Activated naive CD8-positive, alpha-beta T cell treated with anti-CD3 and anti-CD28 coated beads, Interleukin-2, amount 50 U/mL, for 24 hours (primary cell): ENCODE measurements at regions not wholly inside any gene's neighbourhood (a gene's known extent, or its start where the extent isn't known, plus 50 kb on each side); places are given as distances from the start of the nearest gene placed in this dataset.

Source experiments
- ATAC-seq: fragments of 150-1000 bp; cut with Tn5 transposase; one replicate; pipeline ENCODE4 v1.10.0; 2021
- DNase-seq: peaks from one replicate; pipeline ENCODE4 v3.0.0; 2021
- H3K27ac Mint-ChIP-seq: one replicate; pipeline ENCODE4 v1.8.0; 2021; ENCODE audit warnings: mild to moderate bottlenecking, mixed read lengths
- H3K27me3 Mint-ChIP-seq: one replicate; pipeline ENCODE4 v1.8.0; 2021; ENCODE audit warnings: mixed read lengths
- H3K36me3 Mint-ChIP-seq: one replicate; pipeline ENCODE4 v1.8.0; 2021; ENCODE audit warnings: low read depth, mixed read lengths
- H3K4me1 Mint-ChIP-seq: one replicate; pipeline ENCODE4 v1.8.0; 2021; ENCODE audit warnings: mixed read lengths
- H3K4me3 Mint-ChIP-seq: one replicate; pipeline ENCODE4 v1.8.0; 2021; ENCODE audit warnings: mild to moderate bottlenecking, moderate library complexity, mixed read lengths
- H3K9me3 Mint-ChIP-seq: one replicate; pipeline ENCODE4 v1.8.0; 2021; ENCODE audit warnings: mixed read lengths

GRCh38 chr1:234732671-234733390, 122.9 kb upstream of the IRF2BP2 start:
- DNase-seq (no peak), ATAC-seq (no peak)
- H3K4me1 Mint-ChIP-seq: peaks cover 57% of the 10 kb centered on the region
- peak overlapping the region; percentile 53 for H3K27ac Mint-ChIP-seq
- no peaks in the 10 kb centered on the region for H3K9me3 Mint-ChIP-seq
- no peaks in the 10 kb centered on the region for H3K36me3 Mint-ChIP-seq
- no peaks in the 10 kb centered on the region for H3K27me3 Mint-ChIP-seq
- no peak overlapping the region for H3K4me3 Mint-ChIP-seq

- H3K4me1 Mint-ChIP-seq: peaks cover 62% of the 10 kb centered on the region
Observed at GRCh38 chr1:234732260-234732659, 122.3 kb upstream of the IRF2BP2 start.

GRCh38 chr1:234731569-234732085, 121.6 kb upstream of the IRF2BP2 start:
- Mint-ChIP-seq H3K36me3 (no peaks in the 10 kb centered on the region), H3K27me3 (no peaks in the 10 kb centered on the region), H3K4me1 (peaks cover 68% of the 10 kb centered on the region), H3K4me3 (peak overlapping the region; percentile 27), H3K9me3 (no peaks in the 10 kb centered on the region), H3K27ac (peak overlapping the region; percentile 94)
- DNase-seq: peak; percentile 23
- ATAC-seq: peak; percentile 35

More at GRCh38 chr1:234732260-234732659, 122.3 kb upstream of the IRF2BP2 start:
- H3K36me3 Mint-ChIP-seq: no peaks in the 10 kb centered on the region
- H3K4me3 Mint-ChIP-seq: no peak overlapping the region
- H3K27ac Mint-ChIP-seq: peak overlapping the region; percentile 94
- H3K27me3 Mint-ChIP-seq: no peaks in the 10 kb centered on the region
- ATAC-seq (no peak), DNase-seq (no peak)
- no peaks in the 10 kb centered on the region for H3K9me3 Mint-ChIP-seq

- no peaks in the 10 kb centered on the region for H3K27me3 Mint-ChIP-seq
- ATAC-seq (peak; percentile 86), DNase-seq (peak; percentile 44)
- peak overlapping the region; percentile 94 for H3K27ac Mint-ChIP-seq
- peak overlapping the region; percentile 27 for H3K4me3 Mint-ChIP-seq
- H3K9me3 Mint-ChIP-seq: no peaks in the 10 kb centered on the region
- peaks cover 75% of the 10 kb centered on the region for H3K4me1 Mint-ChIP-seq
- H3K36me3 Mint-ChIP-seq: no peaks in the 10 kb centered on the region
Observed at GRCh38 chr1:234730770-234731568, 121.0 kb upstream of the IRF2BP2 start.

- peak overlapping the region; percentile 94 for H3K27ac Mint-ChIP-seq
- H3K27me3 Mint-ChIP-seq: no peaks in the 10 kb centered on the region
- no peaks in the 10 kb centered on the region for H3K36me3 Mint-ChIP-seq
- H3K9me3 Mint-ChIP-seq: no peaks in the 10 kb centered on the region
- H3K4me3 Mint-ChIP-seq: peak overlapping the region; percentile 27
- no peak for ATAC-seq
- no peak for DNase-seq
- peaks cover 80% of the 10 kb centered on the region for H3K4me1 Mint-ChIP-seq
Observed at GRCh38 chr1:234730475-234730769, 120.4 kb upstream of the IRF2BP2 start.

- Mint-ChIP-seq H3K36me3 (no peaks in the 10 kb centered on the region), H3K4me3 (no peak overlapping the region), H3K27me3 (no peaks in the 10 kb centered on the region), H3K27ac (peak overlapping the region; percentile 94), H3K4me1 (peaks cover 84% of the 10 kb centered on the region), H3K9me3 (no peaks in the 10 kb centered on the region)
- DNase-seq (no peak), ATAC-seq (no peak)
Observed at GRCh38 chr1:234729561-234730474, 119.8 kb upstream of the IRF2BP2 start.

GRCh38 chr1:234728740-234729139, 118.8 kb upstream of the IRF2BP2 start:
- Mint-ChIP-seq H3K27ac (no peak overlapping the region), H3K9me3 (no peaks in the 10 kb centered on the region)

GRCh38 chr1:234727018-234727940, 117.3 kb upstream of the IRF2BP2 start:
- H3K27me3 Mint-ChIP-seq: no peaks in the 10 kb centered on the region
- no peak for ATAC-seq
- peaks cover 96% of the 10 kb centered on the region for H3K4me1 Mint-ChIP-seq
- H3K36me3 Mint-ChIP-seq: no peaks in the 10 kb centered on the region
- H3K27ac Mint-ChIP-seq: peak overlapping the region; percentile 12
- H3K4me3 Mint-ChIP-seq: no peak overlapping the region
- H3K9me3 Mint-ChIP-seq: no peaks in the 10 kb centered on the region
- DNase-seq: no peak

More at GRCh38 chr1:234728740-234729139, 118.8 kb upstream of the IRF2BP2 start:
- DNase-seq (no peak), ATAC-seq (no peak)
- H3K4me1 Mint-ChIP-seq: peaks cover 90% of the 10 kb centered on the region
- no peak overlapping the region for H3K4me3 Mint-ChIP-seq
- H3K36me3 Mint-ChIP-seq: no peaks in the 10 kb centered on the region
- no peaks in the 10 kb centered on the region for H3K27me3 Mint-ChIP-seq

- Mint-ChIP-seq H3K4me1 (peaks cover 96% of the 10 kb centered on the region), H3K9me3 (no peaks in the 10 kb centered on the region), H3K27me3 (no peaks in the 10 kb centered on the region), H3K27ac (no peak overlapping the region), H3K36me3 (no peaks in the 10 kb centered on the region), H3K4me3 (no peak overlapping the region)
- DNase-seq (no peak), ATAC-seq (no peak)
Observed at GRCh38 chr1:234726359-234726943, 116.5 kb upstream of the IRF2BP2 start.

GRCh38 chr1:234725177-234726132, 115.5 kb upstream of the IRF2BP2 start:
- Mint-ChIP-seq H3K27me3 (no peaks in the 10 kb centered on the region), H3K4me3 (peak overlapping the region; percentile 76), H3K27ac (peak overlapping the region; percentile 98), H3K9me3 (no peaks in the 10 kb centered on the region), H3K36me3 (no peaks in the 10 kb centered on the region), H3K4me1 (peaks cover 92% of the 10 kb centered on the region)
- ATAC-seq: peak; percentile 44
- DNase-seq: peak; percentile 59

GRCh38 chr1:234724516-234725176, 114.7 kb upstream of the IRF2BP2 start:
- Mint-ChIP-seq H3K27ac (peak overlapping the region; percentile 98), H3K4me3 (peak overlapping the region; percentile 76), H3K36me3 (no peaks in the 10 kb centered on the region), H3K27me3 (no peaks in the 10 kb centered on the region), H3K9me3 (no peaks in the 10 kb centered on the region), H3K4me1 (peaks cover 84% of the 10 kb centered on the region)
- peak; percentile 14 for ATAC-seq
- DNase-seq: peak; percentile 27
